Astrocyte of the cerebellum (primary cell): ENCODE measurements at regions not wholly inside any gene's neighbourhood (a gene's known extent, or its start where the extent isn't known, plus 50 kb on each side); places are given as distances from the start of the nearest gene placed in this dataset.

ENCODE experiments used
- DNase-seq: peaks from one replicate; pipeline ENCODE4 v3.0.0-alpha.2; 2011; ENCODE audit warnings: low read depth
- H3K4me3 ChIP-seq: 2 replicates; pipeline ENCODE4 v1.5.1; 2011; ENCODE audit warnings: mild to moderate bottlenecking, low read depth, low read length, moderate library complexity
- CTCF ChIP-seq: IDR thresholded peaks from 2 replicates; pipeline ENCODE4 v1.5.1; 2012; ENCODE audit warnings: low read length, low read depth, moderate library complexity, mild to moderate bottlenecking; ENCODE audit errors: missing control alignments
- in situ Hi-C: cut with HindIII; loops from 2 replicates; pipeline ENCODE4 v1.10.0; 2017; ENCODE audit warnings: low sequenced_read_pairs

- in situ Hi-C loops: no loop called here
- no peak for TF ChIP-seq CTCF
- no peak for DNase-seq
- no peak overlapping the region for H3K4me3 ChIP-seq
Measured at GRCh38 chr3:163779396-163780344, 1298.6 kb downstream of the SI start.

- no peak for DNase-seq
- TF ChIP-seq CTCF: no peak
- H3K4me3 ChIP-seq: no peak overlapping the region
- in situ Hi-C loops: no loop called here
Measured at GRCh38 chr3:163776743-163777142, 1301.6 kb downstream of the SI start.

DNA sequence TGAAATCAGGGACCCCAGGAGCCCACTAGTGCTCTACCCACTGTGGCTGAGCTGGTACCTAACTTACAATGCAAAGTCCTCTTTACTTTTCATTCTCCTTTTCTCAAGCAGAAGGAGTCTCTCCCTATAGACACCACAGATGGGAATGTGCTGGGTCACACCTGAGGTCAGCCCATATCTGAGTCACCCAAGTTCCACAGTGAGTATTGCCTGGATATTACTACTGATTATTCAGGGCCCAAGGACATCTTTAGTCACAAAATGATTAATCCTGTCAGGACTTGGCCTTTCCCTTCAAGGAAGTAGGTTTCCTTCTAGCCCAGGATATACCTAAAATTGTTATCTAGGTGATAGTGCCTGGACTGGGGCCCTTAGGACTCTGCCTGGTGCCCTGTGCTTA, 1305.2 kb downstream of the SI start:
- in situ Hi-C loops: no loop called here
- no peak for DNase-seq
- no peak overlapping the region for H3K4me3 ChIP-seq
- TF ChIP-seq CTCF: no peak

- H3K4me3 ChIP-seq: no peak overlapping the region
- no peak for DNase-seq
- in situ Hi-C loops: no loop called here
- TF ChIP-seq CTCF: no peak
Measured at GRCh38 chr3:163768048-163768447, 1310.2 kb downstream of the SI start.

- in situ Hi-C loops: no loop called here
- DNase-seq: no peak
- TF ChIP-seq CTCF: no peak
Measured at GRCh38 chr3:163766112-163766511, 1312.2 kb downstream of the SI start.

DNA sequence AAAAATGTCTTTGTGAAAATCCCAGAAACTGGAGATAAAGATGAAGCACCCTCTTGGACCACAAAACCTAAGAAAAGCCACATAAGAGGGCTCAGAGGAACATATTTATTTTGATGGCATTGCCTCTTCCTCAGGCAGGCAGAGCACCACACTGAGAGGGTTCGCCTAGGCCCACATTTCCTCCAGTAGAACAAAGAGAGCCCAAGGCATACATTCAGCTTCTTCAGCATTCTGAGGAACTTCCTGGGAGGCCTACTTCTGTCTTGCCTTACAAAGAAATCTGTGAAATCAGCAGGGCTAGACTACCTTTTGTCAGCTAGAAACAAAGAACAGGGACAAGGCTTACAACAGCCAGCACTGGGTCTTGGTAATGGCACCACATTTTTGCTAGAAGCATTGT, 1325.3 kb downstream of the SI start:
- no peak for DNase-seq
- in situ Hi-C loops: no loop called here
- no peak for TF ChIP-seq CTCF
- H3K4me3 ChIP-seq: no peak overlapping the region

More at GRCh38 chr3:163766112-163766511, 1312.2 kb downstream of the SI start:
- no peak overlapping the region for H3K4me3 ChIP-seq
